ENCODE measurements at regions not wholly inside any gene's neighbourhood (a gene's known extent, or its start where the extent isn't known, plus 50 kb on each side); places are given as distances from the start of the nearest gene placed in this dataset.

DNA sequence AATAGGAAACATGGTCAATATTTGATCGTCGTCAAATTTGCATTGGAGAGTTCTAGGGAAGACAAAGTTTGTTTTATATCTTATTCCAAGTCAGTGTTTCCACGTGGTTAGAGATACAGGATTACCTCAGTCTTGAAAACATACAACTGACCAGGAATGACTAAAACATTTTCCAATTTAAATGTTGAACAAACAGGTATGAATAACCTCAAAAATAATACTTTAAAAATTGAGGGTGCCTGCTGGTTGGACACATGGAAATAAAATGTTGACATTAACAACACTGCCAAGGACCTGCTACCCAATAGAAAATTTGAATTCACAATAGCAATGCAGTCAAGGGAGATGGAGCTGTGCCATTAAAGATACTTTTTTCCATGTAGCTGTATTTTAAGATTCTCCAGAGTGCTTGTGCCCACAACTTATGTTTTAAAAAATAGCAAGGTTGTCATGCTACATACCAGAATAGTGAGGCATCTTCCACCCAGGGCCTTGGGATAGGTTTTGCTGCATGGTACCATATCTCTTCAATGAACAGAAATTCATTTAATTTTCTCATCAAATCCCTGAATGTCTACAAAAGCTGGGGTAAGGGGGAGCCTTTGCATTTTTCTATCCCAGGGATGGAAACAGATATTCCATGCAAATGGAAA is 260.8 kb downstream of the EFNB2 start:
- no peak for DNase-seq
- H3K27me3 ChIP-seq (ENCODE audit: insufficient read depth, low read depth, severe bottlenecking), result peaks cover 64% of the 10 kb centered on the region
- no peaks in the 10 kb centered on the region for H3K9me3 ChIP-seq (ENCODE audit: severe bottlenecking)
- H3K27ac ChIP-seq, result no peak overlapping the region
- H3K36me3 ChIP-seq, result no peaks in the 10 kb centered on the region
- TF ChIP-seq, protein P1, sequence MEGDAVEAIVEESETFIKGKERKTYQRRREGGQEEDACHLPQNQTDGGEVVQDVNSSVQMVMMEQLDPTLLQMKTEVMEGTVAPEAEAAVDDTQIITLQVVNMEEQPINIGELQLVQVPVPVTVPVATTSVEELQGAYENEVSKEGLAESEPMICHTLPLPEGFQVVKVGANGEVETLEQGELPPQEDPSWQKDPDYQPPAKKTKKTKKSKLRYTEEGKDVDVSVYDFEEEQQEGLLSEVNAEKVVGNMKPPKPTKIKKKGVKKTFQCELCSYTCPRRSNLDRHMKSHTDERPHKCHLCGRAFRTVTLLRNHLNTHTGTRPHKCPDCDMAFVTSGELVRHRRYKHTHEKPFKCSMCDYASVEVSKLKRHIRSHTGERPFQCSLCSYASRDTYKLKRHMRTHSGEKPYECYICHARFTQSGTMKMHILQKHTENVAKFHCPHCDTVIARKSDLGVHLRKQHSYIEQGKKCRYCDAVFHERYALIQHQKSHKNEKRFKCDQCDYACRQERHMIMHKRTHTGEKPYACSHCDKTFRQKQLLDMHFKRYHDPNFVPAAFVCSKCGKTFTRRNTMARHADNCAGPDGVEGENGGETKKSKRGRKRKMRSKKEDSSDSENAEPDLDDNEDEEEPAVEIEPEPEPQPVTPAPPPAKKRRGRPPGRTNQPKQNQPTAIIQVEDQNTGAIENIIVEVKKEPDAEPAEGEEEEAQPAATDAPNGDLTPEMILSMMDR (IDR thresholded peaks at IDR 0.05; ENCODE audit: low read depth, low read length), result no peak
- no peak overlapping the region for H3K4me3 ChIP-seq (ENCODE audit: low read depth, low read length)

DNA sequence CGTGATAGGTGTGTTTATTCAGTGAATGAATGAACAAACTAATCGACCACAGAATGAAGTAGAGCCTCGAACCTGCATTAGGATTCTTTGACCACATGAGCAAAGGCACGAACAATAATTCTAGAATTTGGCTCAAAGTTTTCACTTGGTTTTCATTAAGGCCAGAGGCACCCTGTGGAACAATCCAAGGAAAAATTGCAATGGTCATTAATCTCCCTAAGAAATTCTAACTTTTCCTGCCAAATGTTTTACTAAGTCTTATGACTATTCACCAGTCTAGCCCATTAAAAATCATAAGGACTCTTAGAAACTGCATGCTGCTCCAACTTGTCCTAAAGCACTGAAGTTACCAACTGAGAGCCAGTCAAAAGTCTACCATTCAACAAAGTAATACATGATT is 271.7 kb downstream of the EFNB2 start:
- Histone ChIP-seq H3K27ac (no peak overlapping the region), H3K9me3 (ENCODE audit: severe bottlenecking) (peaks cover 17% of the 10 kb centered on the region), H3K27me3 (ENCODE audit: insufficient read depth, low read depth, severe bottlenecking) (peaks cover 23% of the 10 kb centered on the region), H3K36me3 (no peaks in the 10 kb centered on the region), H3K4me3 (ENCODE audit: low read depth, low read length) (no peak overlapping the region)
- TF ChIP-seq, protein P1 (IDR thresholded peaks at IDR 0.05; ENCODE audit: low read depth, low read length), result no peak
- no peak for DNase-seq

DNA sequence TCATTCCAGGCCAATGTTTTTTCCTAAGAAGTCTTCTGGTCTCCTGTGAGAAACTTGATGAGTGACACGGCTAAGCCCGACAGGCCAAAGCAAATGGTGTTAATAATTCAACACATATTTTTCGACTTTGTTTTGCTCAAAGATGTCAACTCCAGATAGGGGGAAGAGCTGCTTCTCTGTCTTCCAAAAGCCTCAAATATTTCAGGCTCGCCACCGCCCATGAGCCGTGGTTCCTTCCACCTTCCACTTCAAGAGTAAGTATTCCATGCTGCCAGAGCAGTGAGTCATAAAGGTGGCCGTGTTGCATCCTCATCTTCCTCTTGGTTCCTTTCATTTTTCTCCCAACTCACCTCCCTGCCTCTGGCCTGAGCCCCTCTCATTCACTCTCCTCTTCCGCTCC is 272.6 kb downstream of the EFNB2 start:
- Histone ChIP-seq H3K4me3 (ENCODE audit: low read depth, low read length) (no peak overlapping the region), H3K27me3 (ENCODE audit: insufficient read depth, low read depth, severe bottlenecking) (peaks cover 28% of the 10 kb centered on the region), H3K27ac (no peak overlapping the region), H3K36me3 (no peaks in the 10 kb centered on the region), H3K9me3 (ENCODE audit: severe bottlenecking) (peaks cover 19% of the 10 kb centered on the region)
- TF ChIP-seq, protein P1 (IDR thresholded peaks at IDR 0.05; ENCODE audit: low read depth, low read length), result no peak
- DNase-seq, result no peak

DNA sequence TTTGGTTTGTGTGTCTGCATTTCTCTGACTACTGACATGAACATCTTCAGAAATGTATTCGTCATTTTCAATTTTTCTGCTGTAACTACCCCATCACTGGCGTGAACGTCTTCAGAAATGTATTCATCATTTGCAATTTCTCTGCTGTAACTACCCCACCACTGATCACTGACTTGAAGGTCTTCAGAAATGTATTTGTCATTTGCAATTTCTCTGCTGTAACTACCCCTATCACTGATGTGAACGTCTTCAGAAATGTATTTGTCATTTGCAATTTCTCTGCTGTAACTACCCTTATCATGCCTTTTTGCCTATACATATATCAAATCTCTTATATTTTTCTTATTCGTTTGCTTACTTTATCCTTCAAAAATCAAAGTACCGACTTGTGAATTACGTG is 274.0 kb downstream of the EFNB2 start:
- H3K9me3 ChIP-seq (ENCODE audit: severe bottlenecking), result peaks cover 19% of the 10 kb centered on the region
- H3K27ac ChIP-seq, result no peak overlapping the region
- no peak for DNase-seq
- H3K4me3 ChIP-seq (ENCODE audit: low read depth, low read length), result no peak overlapping the region
- TF ChIP-seq, protein P1 (IDR thresholded peaks at IDR 0.05; ENCODE audit: low read depth, low read length), result no peak
- H3K27me3 ChIP-seq (ENCODE audit: insufficient read depth, low read depth, severe bottlenecking), result peaks cover 32% of the 10 kb centered on the region
- no peaks in the 10 kb centered on the region for H3K36me3 ChIP-seq

DNA sequence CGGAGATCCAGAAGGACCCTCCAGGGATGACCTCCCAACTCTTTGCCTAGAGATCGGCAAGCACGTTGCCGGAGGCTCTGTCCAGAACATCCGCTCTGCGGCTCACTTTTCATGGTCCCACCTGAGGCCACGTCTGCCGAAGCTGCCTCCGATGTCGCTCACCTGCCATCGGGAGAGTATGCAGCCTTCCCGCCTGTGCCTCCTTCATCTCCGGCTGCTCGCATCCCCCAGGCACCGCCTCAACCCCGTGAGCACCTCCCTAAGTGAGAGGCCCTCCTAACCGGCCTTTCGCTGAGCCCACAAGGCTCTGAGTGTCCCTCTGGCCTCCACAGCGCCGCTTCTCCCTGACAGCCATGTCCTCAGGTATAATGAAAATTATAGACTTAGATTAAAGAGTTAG is 275.1 kb downstream of the EFNB2 start:
- H3K4me3 ChIP-seq (ENCODE audit: low read depth, low read length), result no peak overlapping the region
- no peak for DNase-seq
- TF ChIP-seq, protein P1 (IDR thresholded peaks at IDR 0.05; ENCODE audit: low read depth, low read length), result no peak

DNA sequence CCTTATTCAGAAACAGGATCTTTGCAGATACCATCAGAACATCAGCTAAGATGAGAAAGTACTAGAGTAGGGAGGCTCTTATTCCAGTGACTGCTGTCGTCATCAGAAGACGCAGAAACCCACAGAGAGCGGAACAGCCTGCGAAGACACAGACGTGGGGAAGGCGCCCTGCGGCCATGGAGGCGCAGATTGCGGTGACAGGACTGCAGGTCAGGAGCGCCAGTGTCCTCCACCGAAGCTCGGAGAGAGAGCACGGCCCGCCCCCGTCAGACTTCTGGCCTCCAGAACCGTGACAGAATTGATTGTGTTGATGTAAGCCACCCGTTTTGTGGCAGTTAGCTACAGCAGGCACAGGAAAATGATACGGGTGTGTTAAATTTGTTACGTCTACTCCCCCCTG is 275.5 kb downstream of the EFNB2 start:
- Histone ChIP-seq H3K36me3 (no peaks in the 10 kb centered on the region), H3K27ac (no peak overlapping the region), H3K9me3 (ENCODE audit: severe bottlenecking) (peaks cover 19% of the 10 kb centered on the region), H3K4me3 (ENCODE audit: low read depth, low read length) (no peak overlapping the region), H3K27me3 (ENCODE audit: insufficient read depth, low read depth, severe bottlenecking) (peaks cover 38% of the 10 kb centered on the region)
- DNase-seq, result no peak
- TF ChIP-seq, protein P1 (IDR thresholded peaks at IDR 0.05; ENCODE audit: low read depth, low read length), result no peak

More for the DNA sequence above, 275.1 kb downstream of the EFNB2 start:
- Histone ChIP-seq H3K27ac (no peak overlapping the region), H3K9me3 (ENCODE audit: severe bottlenecking) (peaks cover 19% of the 10 kb centered on the region), H3K36me3 (no peaks in the 10 kb centered on the region), H3K27me3 (ENCODE audit: insufficient read depth, low read depth, severe bottlenecking) (peaks cover 34% of the 10 kb centered on the region)
